Stomach (tissue), 8 donors: ENCODE measurements at regions not wholly inside any gene's neighbourhood (a gene's known extent, or its start where the extent isn't known, plus 50 kb on each side); places are given as distances from the start of the nearest gene placed in this dataset.

ENCODE experiments used
- DNase-seq, 2 donors: peaks; one replicate each; pipeline versions ENCODE4 v3.0.0 to v3.0.0-alpha.2; 2013 to 2019
- H3K27ac ChIP-seq, 5 donors: fragments of 200-600 bp in 4 of 5; sonication (generic) in 4 of 5; one replicate each; pipeline ENCODE4 v1.5.1; 2013 to 2019; ENCODE audit warnings: mild to moderate bottlenecking in 1 of 5, moderate library complexity in 1 of 5
- H3K27me3 ChIP-seq, 3 donors: fragments of 200-600 bp; sonication (generic); one replicate each; pipeline ENCODE4 v1.5.1; 2017 to 2019; ENCODE audit warnings: mixed run types in 1 of 3
- H3K36me3 ChIP-seq, 4 donors: fragments of 200-600 bp; sonication (generic); 1 replicate in 3 of 4; 2 replicates in 1 of 4; pipeline ENCODE4 v1.5.1; 2016 to 2019
- H3K4me1 ChIP-seq, 4 donors: fragments of 200-600 bp; sonication (generic); one replicate each; pipeline ENCODE4 v1.5.1; 2016 to 2019
- H3K4me3 ChIP-seq, 4 donors: fragments of 200-600 bp; sonication (generic) in 3 of 4; one replicate each; pipeline ENCODE4 v1.5.1; 2016 to 2019; ENCODE audit warnings: mild to moderate bottlenecking in 1 of 4
- H3K9me3 ChIP-seq, 4 donors: fragments of 200-600 bp; sonication (generic); one replicate each; pipeline ENCODE4 v1.5.1; 2016 to 2019
- EP300 ChIP-seq: sonication (generic); formaldehyde crosslinking; IDR thresholded peaks from one replicate; pipeline ENCODE4 v1.6.1; 2017; ENCODE audit warnings: antibody characterized with exemption
- POLR2A ChIP-seq, 4 donors: fragments of 450-650 bp; IDR thresholded peaks; one replicate each; pipeline ENCODE4 v1.6.1; 2016; ENCODE audit warnings: antibody characterized with exemption in 4 of 4, control low read depth in 2 of 4, mild to moderate bottlenecking in 1 of 4, moderate library complexity in 1 of 4
- POLR2AphosphoS5 ChIP-seq, 3 donors: sonication (generic); formaldehyde crosslinking; IDR thresholded peaks; one replicate each; pipeline ENCODE4 v1.6.1; 2016; ENCODE audit warnings: antibody characterized with exemption in 3 of 3
- WGBS, 5 donors: extraction: QIAGEN DNeasy Blood & Tissue Kit in 3 of 5; methylation state at CpG; one replicate each; pipeline versions ENCODE4 v1.1.5 to v1.1.7; 2013 to 2018; 5-methylcytosine and 5-hydroxymethylcytosine counted together
- intact Hi-C: fragments of 100-400 bp; cut with DNase I; formaldehyde crosslinking; loops from one replicate; pipeline ENCODE4 v1.15.1; 2023; ENCODE audit warnings: low total_unique reads
- TF ChIP-seq, protein P1 (sequence below), 7 experiments: fragments of 450-650 bp in 4 of 7; fragments of 200-600 bp in 3 of 7; sonication (generic) in 3 of 7; IDR thresholded peaks; one replicate each; pipeline ENCODE4 v1.5.1; 2016 to 2019; ENCODE audit warnings: antibody characterized with exemption in 7 of 7, control low read depth in 2 of 7, mild to moderate bottlenecking in 1 of 7
- donor health status: healthy with polysubstance abuse.
- donor health status: Bipolar disorder and iron deficiency.
- donor health status: healthy.

DNA sequence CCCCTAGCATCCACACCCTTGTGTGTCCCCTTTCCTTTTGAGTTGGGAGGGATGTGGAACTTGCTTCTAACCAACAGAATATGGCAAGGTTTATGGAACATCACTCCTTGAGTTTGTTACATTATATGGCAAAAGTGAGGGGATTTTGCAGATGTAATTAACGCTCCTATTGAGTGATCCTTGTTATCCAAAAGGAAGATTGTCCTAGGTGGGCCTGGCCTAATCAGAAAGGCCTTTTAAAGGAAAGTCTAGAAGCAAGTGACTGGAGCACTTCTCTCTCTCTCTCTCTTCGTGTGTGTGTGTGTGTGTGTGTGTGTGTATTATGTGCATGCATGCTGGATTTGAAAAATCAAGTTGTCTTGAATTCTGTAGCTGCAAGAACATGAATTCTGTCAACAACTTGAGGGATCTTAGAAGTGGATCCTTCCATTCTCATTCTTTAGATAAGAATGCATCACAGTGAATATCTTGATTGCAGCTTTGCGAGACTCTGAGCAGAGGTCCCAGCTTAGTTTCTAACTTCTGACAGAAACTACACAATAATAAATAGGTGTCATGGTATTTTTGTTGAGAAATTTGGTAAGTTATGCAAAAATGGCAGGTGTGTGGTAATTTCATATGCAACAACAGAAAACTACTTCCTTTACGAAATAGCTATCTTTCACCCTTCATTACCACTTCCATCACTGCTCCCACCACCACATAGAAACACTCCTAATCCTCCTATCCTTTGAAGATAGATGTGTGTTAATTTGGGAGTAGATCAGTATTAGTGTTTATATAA lies 360.9 kb upstream of the CBLB start:
- no peak overlapping the region for H3K4me3 ChIP-seq
- no peaks in the 10 kb centered on the region for H3K27me3 ChIP-seq
- intact Hi-C loops, result no loop called here
- no peaks in the 10 kb centered on the region for H3K9me3 ChIP-seq
- 71 to 88% (median 84%) methylated on average over 4 of the region's 4 CpGs for WGBS, 5 donors
- no peaks in the 10 kb centered on the region for H3K36me3 ChIP-seq
- H3K27ac ChIP-seq, result no peak overlapping the region
- DNase-seq, result no peak
- TF ChIP-seq POLR2AphosphoS5 (IDR thresholded peaks at IDR 0.05) (no peak), POLR2A (IDR thresholded peaks at IDR 0.05) (no peak), EP300 (no peak)
- TF ChIP-seq, protein P1, sequence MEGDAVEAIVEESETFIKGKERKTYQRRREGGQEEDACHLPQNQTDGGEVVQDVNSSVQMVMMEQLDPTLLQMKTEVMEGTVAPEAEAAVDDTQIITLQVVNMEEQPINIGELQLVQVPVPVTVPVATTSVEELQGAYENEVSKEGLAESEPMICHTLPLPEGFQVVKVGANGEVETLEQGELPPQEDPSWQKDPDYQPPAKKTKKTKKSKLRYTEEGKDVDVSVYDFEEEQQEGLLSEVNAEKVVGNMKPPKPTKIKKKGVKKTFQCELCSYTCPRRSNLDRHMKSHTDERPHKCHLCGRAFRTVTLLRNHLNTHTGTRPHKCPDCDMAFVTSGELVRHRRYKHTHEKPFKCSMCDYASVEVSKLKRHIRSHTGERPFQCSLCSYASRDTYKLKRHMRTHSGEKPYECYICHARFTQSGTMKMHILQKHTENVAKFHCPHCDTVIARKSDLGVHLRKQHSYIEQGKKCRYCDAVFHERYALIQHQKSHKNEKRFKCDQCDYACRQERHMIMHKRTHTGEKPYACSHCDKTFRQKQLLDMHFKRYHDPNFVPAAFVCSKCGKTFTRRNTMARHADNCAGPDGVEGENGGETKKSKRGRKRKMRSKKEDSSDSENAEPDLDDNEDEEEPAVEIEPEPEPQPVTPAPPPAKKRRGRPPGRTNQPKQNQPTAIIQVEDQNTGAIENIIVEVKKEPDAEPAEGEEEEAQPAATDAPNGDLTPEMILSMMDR (IDR thresholded peaks at IDR 0.05), result no peak
- no peaks in the 10 kb centered on the region for H3K4me1 ChIP-seq

GRCh38 chr3:106231086-106231485 lies 362.3 kb upstream of the CBLB start:
- intact Hi-C loops, result no loop called here
- 76 to 86% (median 83%) methylated on average over 1 of the region's 1 CpG for WGBS, 5 donors
- Histone ChIP-seq H3K9me3 (no peaks in the 10 kb centered on the region), H3K4me1 (no peaks in the 10 kb centered on the region), H3K36me3 (no peaks in the 10 kb centered on the region), H3K4me3 (no peak overlapping the region), H3K27me3 (no peaks in the 10 kb centered on the region), H3K27ac (no peak overlapping the region)
- DNase-seq, result no peak
- TF ChIP-seq EP300, result no peak
- TF ChIP-seq POLR2AphosphoS5 (IDR thresholded peaks at IDR 0.05), result no peak
- TF ChIP-seq, protein P1 (IDR thresholded peaks at IDR 0.05), result no peak
- TF ChIP-seq POLR2A (IDR thresholded peaks at IDR 0.05), result no peak

DNA sequence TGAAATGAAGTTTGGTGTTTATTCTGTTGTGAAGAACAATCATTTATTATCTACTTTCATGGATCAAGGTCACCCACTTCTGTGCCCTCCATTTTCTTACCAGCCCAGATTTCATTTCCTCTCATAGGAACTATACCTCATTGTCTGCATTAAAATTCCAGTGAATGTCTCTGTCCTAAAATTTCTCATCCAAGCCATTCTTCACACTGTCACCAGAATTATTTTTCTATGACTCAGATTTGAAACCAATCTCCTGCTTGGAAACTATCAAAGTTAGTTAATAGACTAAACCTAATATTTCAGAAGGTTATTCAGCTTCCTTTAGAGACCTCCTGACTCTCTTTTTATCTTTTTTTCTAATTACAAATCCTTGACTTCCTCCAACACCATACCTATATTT lies 364.1 kb upstream of the CBLB start:
- no peaks in the 10 kb centered on the region for H3K36me3 ChIP-seq
- intact Hi-C loops, result no loop called here

GRCh38 chr3:106239195-106239697 lies 370.4 kb upstream of the CBLB start:
- 92 to 97% (median 95%) methylated on average over 2 of the region's 2 CpGs for WGBS, 5 donors

More for the DNA sequence above, 364.1 kb upstream of the CBLB start:
- no peak for DNase-seq
- TF ChIP-seq, protein P1 (IDR thresholded peaks at IDR 0.05), result no peak
- no peak for TF ChIP-seq POLR2AphosphoS5 (IDR thresholded peaks at IDR 0.05)
- TF ChIP-seq EP300, result no peak
- TF ChIP-seq POLR2A (IDR thresholded peaks at IDR 0.05), result no peak
- H3K9me3 ChIP-seq, result no peaks in the 10 kb centered on the region
- no peak overlapping the region for H3K4me3 ChIP-seq
- H3K27me3 ChIP-seq, result no peaks in the 10 kb centered on the region
- H3K27ac ChIP-seq, result no peak overlapping the region
- no peaks in the 10 kb centered on the region for H3K4me1 ChIP-seq

More at GRCh38 chr3:106239195-106239697, 370.4 kb upstream of the CBLB start:
- no peak overlapping the region for H3K27ac ChIP-seq
- DNase-seq, result no peak
- no peaks in the 10 kb centered on the region for H3K4me1 ChIP-seq
- intact Hi-C loops, result no loop called here
- TF ChIP-seq EP300 (no peak), POLR2A (IDR thresholded peaks at IDR 0.05) (no peak), POLR2AphosphoS5 (IDR thresholded peaks at IDR 0.05) (no peak)
- TF ChIP-seq, protein P1 (IDR thresholded peaks at IDR 0.05), result no peak
- H3K4me3 ChIP-seq, result no peak overlapping the region
- no peaks in the 10 kb centered on the region for H3K36me3 ChIP-seq
- no peaks in the 10 kb centered on the region for H3K27me3 ChIP-seq
- no peaks in the 10 kb centered on the region for H3K9me3 ChIP-seq
